Kidney epithelial cell (primary cell): ENCODE measurements at regions not wholly inside any gene's neighbourhood (a gene's known extent, or its start where the extent isn't known, plus 50 kb on each side); places are given as distances from the start of the nearest gene placed in this dataset.

Experiments used
- DNase-seq: peaks from one replicate; pipeline ENCODE4 v3.0.0-alpha.2; 2010; ENCODE audit warnings: low read depth
- H3K27me3 ChIP-seq: 2 replicates; pipeline ENCODE4 v1.6.0; 2011; ENCODE audit warnings: low read length; ENCODE audit not compliant: control insufficient read depth, insufficient read depth
- H3K36me3 ChIP-seq: 2 replicates; pipeline ENCODE4 v1.5.1; 2011; ENCODE audit warnings: low read length; ENCODE audit not compliant: control insufficient read depth, insufficient read depth
- H3K4me3 ChIP-seq: 2 replicates; pipeline ENCODE4 v1.5.1; 2011; ENCODE audit warnings: low read depth, mild to moderate bottlenecking, control low read depth, low read length
- CTCF ChIP-seq: IDR thresholded peaks from 2 replicates; pipeline ENCODE4 v1.5.1; 2011; ENCODE audit warnings: mild to moderate bottlenecking, moderate library complexity, low read length, control low read depth, inconsistent platforms; ENCODE audit not compliant: insufficient read depth, poor library complexity, severe bottlenecking

GRCh38 chr11:93967258-93967657, 53.9 kb upstream of the HEPHL1 start:
- DNase-seq, result no peak
- no peak overlapping the region for H3K4me3 ChIP-seq
- no peaks in the 10 kb centered on the region for H3K36me3 ChIP-seq
- no peak for TF ChIP-seq CTCF
- H3K27me3 ChIP-seq, result no peaks in the 10 kb centered on the region

- H3K4me3 ChIP-seq, result no peak overlapping the region
- H3K36me3 ChIP-seq, result no peaks in the 10 kb centered on the region
- DNase-seq, result no peak
- H3K27me3 ChIP-seq, result no peaks in the 10 kb centered on the region
- TF ChIP-seq CTCF, result no peak
Measured at GRCh38 chr11:93967944-93968343, 53.2 kb upstream of the HEPHL1 start.

- TF ChIP-seq CTCF, result no peak
- H3K36me3 ChIP-seq, result no peaks in the 10 kb centered on the region
- no peaks in the 10 kb centered on the region for H3K27me3 ChIP-seq
- DNase-seq, result no peak
- H3K4me3 ChIP-seq, result no peak overlapping the region
Measured at GRCh38 chr11:93969925-93970922, 50.9 kb upstream of the HEPHL1 start.
